ENCODE measurements at regions not wholly inside any gene's neighbourhood (a gene's known extent, or its start where the extent isn't known, plus 50 kb on each side); places are given as distances from the start of the nearest gene placed in this dataset.

GRCh38 chr6:147651249-147652063, 143.0 kb downstream of the SAMD5 start:
- peak in 1 of 2 experiments; percentile 15 for DNase-seq (ENCODE audit: low read depth in 1 of 2, low spot score in 1 of 2)

GRCh38 chr6:147653631-147654030, 145.1 kb downstream of the SAMD5 start:
- no peak for DNase-seq (ENCODE audit: low read depth in 1 of 2, low spot score in 1 of 2)
- in situ Hi-C loops (cut with HindIII; ENCODE audit: low pct_unique_long_range_greater_than_20kb, low sequenced_read_pairs): no loop called here
- TF ChIP-seq JUND (IDR thresholded peaks at IDR 0.05; ENCODE audit: low read depth): no peak

More at GRCh38 chr6:147651249-147652063, 143.0 kb downstream of the SAMD5 start:
- in situ Hi-C loops (cut with HindIII; ENCODE audit: low pct_unique_long_range_greater_than_20kb, low sequenced_read_pairs): no loop called here
- TF ChIP-seq JUND (IDR thresholded peaks at IDR 0.05; ENCODE audit: low read depth): no peak

DNA sequence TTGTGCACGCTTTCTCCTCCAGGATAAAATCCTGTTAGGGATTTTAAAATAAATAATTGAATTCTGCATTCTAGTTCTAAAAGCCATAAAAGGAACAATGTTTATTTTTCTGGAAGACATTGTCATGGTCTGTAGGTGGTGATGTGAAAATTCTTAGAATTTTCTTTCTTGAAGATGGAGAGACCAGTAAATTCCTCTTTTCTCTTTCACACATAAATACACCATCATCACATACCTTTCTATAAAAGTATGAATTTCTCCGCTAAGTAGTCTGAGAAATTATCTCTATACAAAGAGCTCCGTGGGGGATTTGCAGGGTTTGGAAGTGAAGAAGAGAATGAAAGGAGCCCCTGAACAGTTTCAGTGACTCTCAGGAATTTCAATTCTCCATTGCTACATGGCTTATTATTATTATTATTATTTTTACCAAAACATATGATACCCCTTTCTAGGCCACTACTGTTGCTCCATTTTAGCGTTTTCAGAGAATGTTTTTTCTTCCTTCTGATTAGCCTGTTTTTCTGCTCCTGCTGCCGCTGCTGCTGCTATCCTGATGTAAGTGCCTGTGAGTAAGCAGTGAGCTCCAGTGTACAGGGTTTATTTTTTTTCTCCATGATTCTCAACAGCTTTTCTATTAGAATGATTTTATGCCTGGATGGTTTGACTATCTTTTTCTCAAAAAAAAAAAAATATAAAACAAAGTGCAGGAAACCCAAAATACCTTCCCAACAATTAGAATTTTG, 145.8 kb downstream of the SAMD5 start:
- in situ Hi-C loops (cut with HindIII; ENCODE audit: low pct_unique_long_range_greater_than_20kb, low sequenced_read_pairs): no loop called here
- no peak for TF ChIP-seq JUND (IDR thresholded peaks at IDR 0.05; ENCODE audit: low read depth)
- no peak for DNase-seq (ENCODE audit: low read depth in 1 of 2, low spot score in 1 of 2)

DNA sequence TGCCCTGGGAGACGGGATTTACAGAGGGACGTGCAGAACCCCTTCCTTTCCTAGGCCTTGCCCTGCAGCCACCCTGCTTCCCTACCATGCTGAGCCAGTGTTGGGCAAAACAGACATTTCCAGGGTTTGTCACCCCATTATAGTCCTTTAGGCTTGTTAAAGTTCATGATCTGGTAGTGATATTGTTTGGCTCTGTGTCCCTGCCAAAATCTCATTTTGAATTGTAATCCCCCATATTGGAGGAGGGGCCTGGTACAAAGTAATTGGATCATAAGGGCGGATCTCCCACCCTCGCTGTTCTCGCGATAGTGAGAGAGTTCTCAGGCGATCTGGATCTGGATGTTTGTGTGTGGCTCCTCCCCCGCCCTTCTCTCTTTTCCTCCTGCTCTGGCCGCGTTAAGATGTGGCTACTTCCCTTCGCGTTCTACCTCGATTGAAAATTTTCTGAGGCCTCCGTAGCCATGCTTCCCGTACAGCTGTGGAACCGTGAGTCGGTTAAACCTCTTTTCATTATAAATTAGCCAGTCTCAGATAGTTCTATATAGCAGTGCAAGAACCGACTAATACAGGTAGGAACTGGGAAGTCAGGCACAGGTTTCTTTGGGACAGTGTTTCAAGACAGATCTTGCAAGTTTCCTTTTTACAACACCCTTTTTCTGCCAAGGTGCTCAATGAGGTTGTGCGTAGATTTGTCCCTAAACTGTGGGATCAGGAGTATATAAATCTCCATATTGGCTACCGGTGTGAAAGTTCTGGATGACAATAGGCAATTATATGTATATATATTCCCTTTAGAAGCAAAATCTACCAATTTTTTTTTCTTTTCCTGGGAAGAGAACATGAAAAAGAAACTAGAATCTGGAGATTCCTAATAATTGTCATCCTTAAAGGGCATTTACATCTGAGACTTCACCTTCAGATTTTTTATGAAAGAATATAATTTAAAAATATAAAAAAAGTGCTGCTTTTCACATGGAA, 152.1 kb downstream of the SAMD5 start:
- no peak for TF ChIP-seq JUND (IDR thresholded peaks at IDR 0.05; ENCODE audit: low read depth)
- in situ Hi-C loops (cut with HindIII; ENCODE audit: low pct_unique_long_range_greater_than_20kb, low sequenced_read_pairs): no loop called here
- DNase-seq (ENCODE audit: low read depth in 1 of 2, low spot score in 1 of 2): no peak

GRCh38 chr6:147662646-147663045, 154.2 kb downstream of the SAMD5 start:
- in situ Hi-C loops (cut with HindIII; ENCODE audit: low pct_unique_long_range_greater_than_20kb, low sequenced_read_pairs): no loop called here
- no peak for TF ChIP-seq JUND (IDR thresholded peaks at IDR 0.05; ENCODE audit: low read depth)
- DNase-seq (ENCODE audit: low read depth in 1 of 2, low spot score in 1 of 2): no peak

DNA sequence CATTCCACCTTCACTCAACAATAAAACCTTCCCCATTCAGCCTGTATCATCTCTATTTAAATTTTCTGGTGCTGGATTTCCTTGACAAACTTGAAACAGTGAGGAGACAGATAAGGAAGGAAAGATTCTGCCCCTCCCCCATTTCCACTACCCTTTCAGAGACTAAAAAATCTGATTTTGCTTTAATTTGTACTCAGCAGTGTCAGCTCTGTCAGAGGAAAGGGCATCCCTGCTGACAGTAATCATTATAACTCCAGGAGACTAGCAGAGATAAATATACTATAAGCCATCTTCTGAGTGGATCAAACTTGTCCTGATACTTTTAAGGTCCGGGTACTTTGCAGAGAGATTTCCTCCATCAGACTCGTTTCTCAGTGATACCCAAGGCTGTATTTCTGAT, 155.6 kb downstream of the SAMD5 start:
- no peak for TF ChIP-seq JUND (IDR thresholded peaks at IDR 0.05; ENCODE audit: low read depth)
- DNase-seq (ENCODE audit: low read depth in 1 of 2, low spot score in 1 of 2): no peak
- in situ Hi-C loops (cut with HindIII; ENCODE audit: low pct_unique_long_range_greater_than_20kb, low sequenced_read_pairs): no loop called here

- no peak for DNase-seq (ENCODE audit: low read depth in 1 of 2, low spot score in 1 of 2)
- TF ChIP-seq JUND (IDR thresholded peaks at IDR 0.05; ENCODE audit: low read depth): no peak
- in situ Hi-C loops (cut with HindIII; ENCODE audit: low pct_unique_long_range_greater_than_20kb, low sequenced_read_pairs): no loop called here
Observed at GRCh38 chr6:147666255-147666654, 157.8 kb downstream of the SAMD5 start.

- no peak for TF ChIP-seq JUND (IDR thresholded peaks at IDR 0.05; ENCODE audit: low read depth)
- in situ Hi-C loops (cut with HindIII; ENCODE audit: low pct_unique_long_range_greater_than_20kb, low sequenced_read_pairs): no loop called here
- DNase-seq (ENCODE audit: low read depth in 1 of 2, low spot score in 1 of 2): no peak
Observed at GRCh38 chr6:147667082-147667481, 158.6 kb downstream of the SAMD5 start.

DNA sequence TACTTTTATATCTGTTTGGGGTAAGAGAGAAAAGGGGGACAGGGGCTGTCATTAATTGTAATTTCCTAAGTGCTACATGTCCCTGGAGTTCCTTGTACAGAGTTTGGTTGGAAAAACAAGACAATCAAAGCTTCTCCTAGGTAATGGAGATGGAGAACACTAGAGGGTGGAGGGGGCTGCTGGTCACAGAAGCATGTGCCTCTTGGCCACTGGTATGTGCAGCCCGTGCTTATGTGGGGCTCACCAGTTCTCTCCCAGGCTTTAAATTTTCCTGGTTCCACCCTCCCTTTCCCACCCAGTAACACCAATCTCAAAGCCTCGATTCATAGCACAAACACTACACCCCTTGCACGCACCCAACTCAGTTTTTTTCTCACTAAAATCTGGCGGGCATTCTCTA, 165.6 kb downstream of the SAMD5 start:
- in situ Hi-C loops (cut with HindIII; ENCODE audit: low pct_unique_long_range_greater_than_20kb, low sequenced_read_pairs): no loop called here
- no peak for TF ChIP-seq JUND (IDR thresholded peaks at IDR 0.05; ENCODE audit: low read depth)
- DNase-seq (ENCODE audit: low read depth in 1 of 2, low spot score in 1 of 2): no peak

- no peak for DNase-seq (ENCODE audit: low read depth in 1 of 2, low spot score in 1 of 2)
- no peak for TF ChIP-seq JUND (IDR thresholded peaks at IDR 0.05; ENCODE audit: low read depth)
- in situ Hi-C loops (cut with HindIII; ENCODE audit: low pct_unique_long_range_greater_than_20kb, low sequenced_read_pairs): no loop called here
Observed at GRCh38 chr6:147674794-147675193, 166.3 kb downstream of the SAMD5 start.

DNA sequence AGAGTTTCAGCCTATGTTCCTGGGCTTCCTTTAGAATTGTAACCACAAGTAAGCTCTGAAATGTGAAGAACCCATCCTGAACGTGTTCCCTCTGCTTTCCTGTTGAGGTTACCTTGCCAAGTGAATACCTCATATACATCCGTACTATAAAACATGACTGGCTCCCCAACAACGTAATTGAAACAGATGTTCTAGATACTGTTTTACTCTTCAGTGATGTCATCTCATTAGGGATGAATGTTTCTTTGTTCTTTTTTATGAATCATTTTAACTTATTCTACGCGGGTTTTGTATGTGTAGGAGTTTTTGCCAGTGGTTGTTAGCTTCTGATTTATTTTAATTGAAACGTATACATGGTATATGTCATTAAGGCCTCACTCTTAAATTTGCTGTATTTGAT, 166.8 kb downstream of the SAMD5 start:
- in situ Hi-C loops (cut with HindIII; ENCODE audit: low pct_unique_long_range_greater_than_20kb, low sequenced_read_pairs): no loop called here
- no peak for TF ChIP-seq JUND (IDR thresholded peaks at IDR 0.05; ENCODE audit: low read depth)
- no peak for DNase-seq (ENCODE audit: low read depth in 1 of 2, low spot score in 1 of 2)

GRCh38 chr6:147676495-147677199, 168.2 kb downstream of the SAMD5 start:
- DNase-seq (ENCODE audit: low read depth in 1 of 2, low spot score in 1 of 2): no peak
- no peak for TF ChIP-seq JUND (IDR thresholded peaks at IDR 0.05; ENCODE audit: low read depth)
- in situ Hi-C loops (cut with HindIII; ENCODE audit: low pct_unique_long_range_greater_than_20kb, low sequenced_read_pairs): no loop called here
